ENCODE measurements at regions not wholly inside any gene's neighbourhood (a gene's known extent, or its start where the extent isn't known, plus 50 kb on each side); places are given as distances from the start of the nearest gene placed in this dataset.

DNA sequence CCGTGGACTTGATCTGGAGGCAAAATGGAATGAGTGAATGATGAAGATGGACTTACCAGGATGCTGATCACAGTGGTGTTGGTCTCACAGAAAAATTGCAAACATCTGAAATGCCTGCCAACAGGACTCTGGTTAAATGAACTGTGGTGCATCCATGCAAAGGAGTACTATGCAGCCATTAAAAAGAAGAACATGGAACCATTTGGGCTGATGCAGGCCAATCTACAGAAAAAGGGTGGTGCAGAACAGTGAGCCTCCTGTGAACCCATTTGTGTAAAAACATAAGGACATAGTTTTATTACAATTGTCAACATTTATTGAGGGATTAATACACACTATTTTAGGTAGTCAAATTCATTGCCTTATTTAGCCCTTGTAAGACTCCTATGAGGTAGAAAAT lies 111.9 kb downstream of the MN1 start:
- no peak for DNase-seq (ENCODE audit: low read depth)

DNA sequence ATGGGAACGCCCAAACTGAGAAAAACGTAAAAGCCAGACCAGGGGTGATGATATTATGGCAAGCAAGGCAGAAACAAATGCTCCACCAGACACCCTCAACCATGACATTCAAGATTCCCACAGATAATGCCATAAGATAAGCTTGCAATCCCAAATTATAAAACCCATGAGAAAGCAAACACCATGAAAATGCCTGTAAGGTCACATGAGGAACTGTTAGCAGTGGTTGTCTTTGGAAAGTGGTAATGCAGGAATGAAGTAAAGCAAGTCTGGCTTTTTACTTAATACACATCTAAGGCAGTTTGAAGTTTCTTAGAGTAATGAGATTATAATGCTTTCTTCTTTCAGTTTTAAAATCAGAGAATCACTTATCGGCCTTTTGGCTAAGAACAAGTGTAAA lies 111.0 kb downstream of the MN1 start:
- DNase-seq (ENCODE audit: low read depth) = no peak

- DNase-seq (ENCODE audit: low read depth) = no peak
These were observed 109.3 kb downstream of the MN1 start for GRCh38 chr22:27692243-27692642.

GRCh38 chr22:27695925-27696324 lies 105.6 kb downstream of the MN1 start:
- no peak for DNase-seq (ENCODE audit: low read depth)

DNA sequence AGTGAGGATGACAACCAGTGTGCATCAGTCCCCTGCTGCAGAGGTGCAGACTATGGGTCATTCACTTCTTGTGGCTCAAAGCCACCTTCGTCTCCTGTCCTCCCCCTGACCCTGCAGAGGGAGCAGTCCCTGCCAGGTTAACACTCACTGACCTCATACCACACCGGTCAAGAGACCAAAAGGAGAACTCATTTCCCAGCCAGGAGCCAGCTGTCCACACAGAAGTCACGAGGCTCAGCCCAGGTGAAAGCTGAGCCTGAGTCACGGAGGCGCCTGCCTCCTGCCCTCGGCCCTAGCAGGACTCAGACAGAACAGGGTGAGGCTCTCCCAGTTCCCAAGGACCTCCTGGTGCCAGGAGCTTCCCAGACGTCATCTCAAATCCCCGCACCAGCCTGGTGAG lies 103.7 kb downstream of the MN1 start:
- DNase-seq (ENCODE audit: low read depth) = no peak
